SK-N-SH (cell line): ENCODE measurements at regions not wholly inside any gene's neighbourhood (a gene's known extent, or its start where the extent isn't known, plus 50 kb on each side); places are given as distances from the start of the nearest gene placed in this dataset.

Experiments used
- CTCF ChIA-PET: fragments of 300-600, 350-600 bp; formaldehyde crosslinking; extraction: SDS; loops from one replicate; lab custom pipeline; 2021; lab: Yijun Ruan, JAX
- POLR2A ChIA-PET: fragments of 350-600 bp; sonication (Branson Sonifier 250); formaldehyde crosslinking; extraction: SDS; loops from one replicate; lab custom pipeline; 2020; ENCODE audit warnings: antibody characterized with exemption, inconsistent platforms; lab: Yijun Ruan, JAX
- DNase-seq: peaks from one replicate; pipeline ENCODE4 v3.0.0; 2012
- H2AFZ ChIP-seq: fragments of 200-600 bp; sonication (generic); 2 replicates; pipeline ENCODE4 v1.8.1; 2016; ENCODE audit warnings: antibody characterized with exemption, mild to moderate bottlenecking, low read depth
- H3F3A ChIP-seq: fragments of 200-600 bp; sonication (generic); replicated peaks from 2 replicates; pipeline ENCODE3; 2016; ENCODE audit warnings: antibody characterized with exemption, mild to moderate bottlenecking; ENCODE audit not compliant: insufficient read depth
- H3K27ac ChIP-seq, 2 experiments: fragments of 200-500 bp in 1 of 2; fragments of 200-600 bp in 1 of 2; sonication (Bioruptor generic) in 1 of 2; sonication (generic), shearing (Covaris generic) in 1 of 2; 2 replicates each; pipeline versions ENCODE4 v1.5.1 to v1.6.1; 2014 to 2016; ENCODE audit warnings: low read depth in 2 of 2, inconsistent platforms in 1 of 2, low read length in 1 of 2, mild to moderate bottlenecking in 1 of 2, mixed read lengths in 1 of 2
- H3K27me3 ChIP-seq: fragments of 200-600 bp; sonication (generic), shearing (Covaris generic); 2 replicates; pipeline ENCODE4 v1.6.1; 2016; ENCODE audit warnings: mixed run types; ENCODE audit not compliant: insufficient read depth
- H3K36me3 ChIP-seq, 2 experiments: fragments of 200-500 bp in 1 of 2; fragments of 200-600 bp in 1 of 2; sonication (Bioruptor generic) in 1 of 2; sonication (generic) in 1 of 2; replicated peaks in 1 of 2; 2 replicates each; pipeline versions ENCODE3 to v1.5.1; 2014 to 2016; ENCODE audit warnings: low read length in 1 of 2, mild to moderate bottlenecking in 1 of 2; ENCODE audit not compliant: insufficient read depth in 2 of 2, control insufficient read depth in 1 of 2
- H3K4me1 ChIP-seq, 2 experiments: fragments of 200-500 bp in 1 of 2; fragments of 200-600 bp in 1 of 2; sonication (Bioruptor generic) in 1 of 2; sonication (generic), shearing (Covaris generic) in 1 of 2; 2 replicates each; pipeline versions ENCODE4 v1.5.1 to v1.6.1; 2014 to 2016; ENCODE audit warnings: low read depth in 1 of 2, low read length in 1 of 2, mixed run types in 1 of 2; ENCODE audit not compliant: insufficient read depth in 2 of 2, control insufficient read depth in 1 of 2
- H3K4me2 ChIP-seq: fragments of 200-600 bp; sonication (generic), shearing (Covaris generic); 2 replicates; pipeline ENCODE4 v1.6.1; 2017; ENCODE audit warnings: mixed run types
- H3K4me3 ChIP-seq, 2 experiments: fragments of 200-500 bp in 1 of 2; fragments of 200-600 bp in 1 of 2; sonication (Bioruptor generic) in 1 of 2; sonication (generic), shearing (Covaris generic) in 1 of 2; 2 replicates each; pipeline versions ENCODE4 v1.5.1 to v1.8.1; 2014 to 2016; ENCODE audit warnings: low read depth in 2 of 2, inconsistent platforms in 1 of 2, low read length in 1 of 2, mild to moderate bottlenecking in 1 of 2, mixed read lengths in 1 of 2, moderate library complexity in 1 of 2
- H3K79me2 ChIP-seq: fragments of 200-600 bp; sonication (generic); 2 replicates; pipeline ENCODE4 v1.8.1; 2017; ENCODE audit warnings: mild to moderate bottlenecking; ENCODE audit not compliant: insufficient read depth
- H3K9ac ChIP-seq: fragments of 200-600 bp; sonication (generic); 2 replicates; pipeline ENCODE4 v1.6.1; 2017; ENCODE audit warnings: mixed run types
- H3K9me2 ChIP-seq: fragments of 200-600 bp; sonication (generic); 2 replicates; pipeline ENCODE4 v1.6.1; 2017; ENCODE audit warnings: mixed run types
- H3K9me3 ChIP-seq: fragments of 200-600 bp; sonication (generic); 2 replicates; pipeline ENCODE4 v1.6.1; 2017; ENCODE audit warnings: mixed run types, mild to moderate bottlenecking, moderate library complexity
- H4K20me1 ChIP-seq: fragments of 200-600 bp; sonication (generic); 2 replicates; pipeline ENCODE4 v1.6.1; 2017; ENCODE audit warnings: mild to moderate bottlenecking, mixed run types; ENCODE audit not compliant: insufficient read depth
- ELF1 ChIP-seq: IDR thresholded peaks from 2 replicates; pipeline ENCODE4 v1.4.0; 2012
- EP300 ChIP-seq, 2 experiments: IDR thresholded peaks; 2 replicates each; pipeline versions ENCODE4 v1.4.0 to v1.6.1; 2012; ENCODE audit warnings: borderline replicate concordance in 1 of 2, low read depth in 1 of 2, low read length in 1 of 2
- EZH2phosphoT487 ChIP-seq: fragments of 200-600 bp; sonication (generic); IDR thresholded peaks from 2 replicates; pipeline ENCODE4 v1.6.1; 2017; ENCODE audit warnings: low read depth, mixed run types, mild to moderate bottlenecking, antibody characterized with exemption, moderate library complexity, borderline replicate concordance
- FOSL2 ChIP-seq: IDR thresholded peaks from 2 replicates; pipeline ENCODE4 v1.4.0; 2012; ENCODE audit warnings: low read depth, mild to moderate bottlenecking, moderate library complexity, borderline replicate concordance
- FOXJ3 ChIP-seq: sonication (generic); formaldehyde crosslinking; IDR thresholded peaks from 2 replicates; pipeline ENCODE4 v1.5.1; 2020; ENCODE audit warnings: mild to moderate bottlenecking, missing genetic modification reagents
- FOXM1 ChIP-seq: IDR thresholded peaks from 2 replicates; pipeline ENCODE4 v1.4.0; 2012; ENCODE audit warnings: low read depth, mild to moderate bottlenecking
- JUND ChIP-seq: IDR thresholded peaks from 2 replicates; pipeline ENCODE4 v1.4.0; 2012
- MAX ChIP-seq: IDR thresholded peaks from 2 replicates; pipeline ENCODE4 v1.4.0; 2012; ENCODE audit warnings: low read depth
- MEF2A ChIP-seq: IDR thresholded peaks from 2 replicates; pipeline ENCODE4 v1.4.0; 2012; ENCODE audit warnings: low read depth, borderline replicate concordance
- MXI1 ChIP-seq: IDR thresholded peaks from 2 replicates; pipeline ENCODE4 v1.6.1; 2012; ENCODE audit warnings: mild to moderate bottlenecking, low read depth, low read length, improper control_type of control experiment
- NRF1 ChIP-seq: IDR thresholded peaks from 2 replicates; pipeline ENCODE4 v1.6.1; 2012; ENCODE audit warnings: low read depth, mild to moderate bottlenecking, low read length
- POLR2AphosphoS5 ChIP-seq: IDR thresholded peaks from 2 replicates; pipeline ENCODE4 v1.6.1; 2012; ENCODE audit warnings: low read depth, low read length
- REST ChIP-seq: IDR thresholded peaks from 2 replicates; pipeline ENCODE4 v1.6.1; 2012; ENCODE audit warnings: mild to moderate bottlenecking, low read depth, low read length, moderate library complexity
- RFX5 ChIP-seq: IDR thresholded peaks from 2 replicates; pipeline ENCODE4 v1.6.1; 2012; ENCODE audit warnings: mild to moderate bottlenecking, improper control_type of control experiment, low read length
- SIN3A ChIP-seq: IDR thresholded peaks from 2 replicates; pipeline ENCODE4 v1.6.1; 2012; ENCODE audit warnings: low read depth, mild to moderate bottlenecking, low read length, moderate library complexity, borderline replicate concordance
- SMC3 ChIP-seq: IDR thresholded peaks from 2 replicates; pipeline ENCODE4 v1.6.1; 2012; ENCODE audit warnings: low read depth, low read length, improper control_type of control experiment
- USF1 ChIP-seq: IDR thresholded peaks from 2 replicates; pipeline ENCODE4 v1.4.0; 2012; ENCODE audit warnings: low read depth, borderline replicate concordance
- USF2 ChIP-seq: fragments of 150-350 bp; IDR thresholded peaks from 2 replicates; pipeline ENCODE4 v1.6.1; 2017; ENCODE audit warnings: antibody characterized with exemption, low read length, low read depth, borderline replicate concordance
- YY1 ChIP-seq: IDR thresholded peaks from 2 replicates; pipeline ENCODE4 v1.4.0; 2012; ENCODE audit warnings: low read depth, mild to moderate bottlenecking
- ZBTB33 ChIP-seq: IDR thresholded peaks from 2 replicates; pipeline ENCODE4 v1.4.0; 2012; ENCODE audit warnings: low read depth, borderline replicate concordance
- WGBS: methylation state at CpG from one replicate; pipeline ENCODE4 v1.1.6; 2017; ENCODE audit warnings: low lambda C conversion rate; 5-methylcytosine and 5-hydroxymethylcytosine counted together

- TF ChIP-seq ELF1, result no peak
- no peak for TF ChIP-seq SMC3
- TF ChIP-seq POLR2AphosphoS5, result no peak
These were observed 675.7 kb upstream of the NRXN1 start (continued) for GRCh38 chr2:51707625-51708024.

- Histone ChIP-seq H3K9me2 (no peaks in the 10 kb centered on the region), H3K9me3 (no peaks in the 10 kb centered on the region)
- POLR2A ChIA-PET, result no interaction called here
- no peak for TF ChIP-seq YY1
- TF ChIP-seq, all 33 proteins: peak for 0
- 56% methylated on average over 3 of the region's 3 CpGs for WGBS
- H3K27me3 ChIP-seq, result no peaks in the 10 kb centered on the region
- H3K4me3 ChIP-seq, result no peak overlapping the region
- H4K20me1 ChIP-seq, result no peaks in the 10 kb centered on the region
- no peak overlapping the region for H3K4me2 ChIP-seq
- no peak overlapping the region for H2AFZ ChIP-seq
- no peak for DNase-seq
- H3K9ac ChIP-seq, result no peak overlapping the region
- no peak overlapping the region for H3K27ac ChIP-seq
- H3K36me3 ChIP-seq, result no peaks in the 10 kb centered on the region
- CTCF ChIA-PET, result no interaction called here
- H3K4me1 ChIP-seq, result no peaks in the 10 kb centered on the region
- no peaks in the 10 kb centered on the region for H3K79me2 ChIP-seq
- no peaks in the 10 kb centered on the region for H3F3A ChIP-seq
These were observed 674.3 kb upstream of the NRXN1 start for GRCh38 chr2:51706220-51706619.

- ChIA-PET CTCF (no interaction called here), POLR2A (no interaction called here)
- no peak overlapping the region for H3K4me3 ChIP-seq
- H3K9ac ChIP-seq, result no peak overlapping the region
- no peaks in the 10 kb centered on the region for H3K27me3 ChIP-seq
- DNase-seq, result no peak
- no peaks in the 10 kb centered on the region for H3F3A ChIP-seq
- no peak overlapping the region for H3K27ac ChIP-seq
- 56% methylated on average over 1 of the region's 1 CpG for WGBS
- H4K20me1 ChIP-seq, result no peaks in the 10 kb centered on the region
- H3K9me2 ChIP-seq, result no peaks in the 10 kb centered on the region
- H3K4me1 ChIP-seq, result no peaks in the 10 kb centered on the region
- H3K9me3 ChIP-seq, result no peaks in the 10 kb centered on the region
- no peaks in the 10 kb centered on the region for H3K79me2 ChIP-seq
- H3K4me2 ChIP-seq, result no peak overlapping the region
- H3K36me3 ChIP-seq, result no peaks in the 10 kb centered on the region
- TF ChIP-seq NRF1 (no peak), EP300 (IDR thresholded peaks at IDR 0.05; ENCODE audit: borderline replicate concordance in 1 of 2, low read depth in 1 of 2, low read length in 1 of 2) (no peak), MAX (no peak), USF2 (no peak), RFX5 (no peak), MEF2A (no peak), USF1 (no peak), REST (no peak), ELF1 (no peak), FOXJ3 (CRISPR knock-in tag) (no peak), MXI1 (no peak), SMC3 (no peak), SIN3A (no peak), JUND (no peak), POLR2AphosphoS5 (no peak), EZH2phosphoT487 (no peak), FOXM1 (no peak), FOSL2 (no peak), ZBTB33 (no peak)
- H2AFZ ChIP-seq, result no peak overlapping the region
These were observed 673.5 kb upstream of the NRXN1 start for GRCh38 chr2:51705417-51705816.
